ENCODE measurements at regions not wholly inside any gene's neighbourhood (a gene's known extent, or its start where the extent isn't known, plus 50 kb on each side); places are given as distances from the start of the nearest gene placed in this dataset.
"Not testable (repeated sequence)": the region's sequence is repeated elsewhere in the genome, so short reads cannot be mapped to it uniquely, and the experiment has no call there.

- peak; percentile 89 for DNase-seq (ENCODE audit: low read depth)
These were observed 191.6 kb upstream of the SLC16A7 start for GRCh38 chr12:59404109-59404650.

GRCh38 chr12:59403259-59403932, 192.4 kb upstream of the SLC16A7 start:
- DNase-seq (ENCODE audit: low read depth): peak; percentile 88

GRCh38 chr12:59401862-59402261, 194.0 kb upstream of the SLC16A7 start:
- DNase-seq (ENCODE audit: low read depth): no peak

DNA sequence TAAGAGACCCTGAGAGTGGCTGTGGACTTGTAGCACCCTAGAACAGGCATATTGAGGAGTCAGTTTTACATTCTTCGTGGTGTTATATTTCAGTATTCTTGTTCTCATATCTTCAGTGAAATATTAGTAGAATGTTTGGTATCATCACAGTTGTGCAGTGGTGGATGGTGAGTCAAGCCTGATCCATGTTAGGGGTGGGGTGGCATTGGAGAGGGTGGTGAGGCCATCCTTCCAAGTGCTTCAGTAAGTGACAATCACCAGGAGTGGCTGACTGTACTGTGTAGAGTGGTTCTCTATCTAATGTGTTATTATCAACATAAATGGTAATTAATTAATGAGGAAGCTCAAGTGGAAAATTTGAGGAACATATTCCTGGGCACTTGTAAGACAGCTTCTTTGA, 197.7 kb upstream of the SLC16A7 start:
- DNase-seq (ENCODE audit: low read depth): no peak

GRCh38 chr12:59396919-59397318, 198.9 kb upstream of the SLC16A7 start:
- no peak for DNase-seq (ENCODE audit: low read depth)

GRCh38 chr12:59396519-59396918, 199.3 kb upstream of the SLC16A7 start:
- no peak for DNase-seq (ENCODE audit: low read depth)

GRCh38 chr12:59395310-59395709, 200.5 kb upstream of the SLC16A7 start:
- not testable (repeated sequence) for DNase-seq (ENCODE audit: low read depth)

DNA sequence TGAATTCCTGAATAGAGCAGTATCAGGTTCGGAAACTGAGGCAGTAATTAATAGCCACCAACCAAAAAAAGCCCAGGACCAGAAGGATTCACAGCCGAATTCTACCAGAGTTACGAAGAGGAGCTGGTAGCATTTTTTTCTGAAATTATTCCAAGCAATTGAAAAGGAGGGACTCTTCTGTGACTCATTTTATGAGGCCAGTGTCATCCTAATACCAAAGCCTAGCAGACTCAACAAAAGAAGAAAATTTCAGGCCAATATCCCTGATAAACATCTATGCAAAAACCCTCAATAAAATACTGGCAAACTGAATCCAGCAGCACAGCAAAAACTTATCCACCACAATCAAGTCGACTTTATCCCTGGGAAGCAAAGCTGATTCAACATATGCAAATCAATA, 202.3 kb upstream of the SLC16A7 start:
- DNase-seq (ENCODE audit: low read depth): no peak

- DNase-seq (ENCODE audit: low read depth): no peak
These were observed 205.8 kb upstream of the SLC16A7 start for GRCh38 chr12:59389968-59390576.

GRCh38 chr12:59388694-59389093, 207.1 kb upstream of the SLC16A7 start:
- DNase-seq (ENCODE audit: low read depth): no peak

GRCh38 chr12:59388176-59388575, 207.7 kb upstream of the SLC16A7 start:
- no peak for DNase-seq (ENCODE audit: low read depth)

- peak; percentile 49 for DNase-seq (ENCODE audit: low read depth)
These were observed 209.6 kb upstream of the SLC16A7 start for GRCh38 chr12:59386236-59386635.

DNA sequence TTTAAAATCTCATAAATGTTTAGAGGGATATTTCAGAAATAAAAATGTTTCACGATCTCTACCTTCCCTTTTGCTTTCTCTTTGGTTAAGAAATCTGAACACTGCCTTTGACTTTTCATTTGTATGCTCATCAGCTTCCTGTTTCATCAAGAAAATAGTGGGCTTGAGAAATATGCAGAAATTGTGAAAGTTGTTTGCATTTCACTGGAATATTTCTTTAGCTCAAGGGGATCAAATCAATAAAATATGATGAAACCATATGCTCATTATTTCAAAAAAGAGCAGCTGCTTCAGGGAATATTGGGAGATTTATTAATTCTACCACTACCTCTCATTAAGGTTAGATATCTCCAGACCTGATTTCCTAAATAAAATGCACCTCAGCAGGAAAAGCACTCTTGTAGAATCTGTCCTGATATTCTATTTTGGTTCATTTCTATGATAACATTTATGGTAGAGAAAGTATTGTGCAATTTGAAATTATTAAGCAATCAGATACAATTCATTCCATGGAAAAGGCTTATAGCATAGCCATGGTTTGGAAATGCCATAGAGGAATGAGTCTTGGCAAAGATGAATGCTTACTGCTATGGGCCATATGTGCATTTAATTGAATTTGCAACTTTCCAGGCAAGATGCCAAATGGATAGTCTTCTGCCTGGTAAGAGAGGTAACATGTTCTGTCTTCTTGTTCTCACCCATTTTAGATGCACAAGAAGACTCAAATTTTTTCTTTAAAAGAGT, 212.6 kb upstream of the SLC16A7 start:
- DNase-seq (ENCODE audit: low read depth): peak; percentile 97

- no peak for DNase-seq (ENCODE audit: low read depth)
These were observed 213.3 kb upstream of the SLC16A7 start for GRCh38 chr12:59382282-59383078.

GRCh38 chr12:59381106-59381505, 214.7 kb upstream of the SLC16A7 start:
- DNase-seq (ENCODE audit: low read depth): no peak

DNA sequence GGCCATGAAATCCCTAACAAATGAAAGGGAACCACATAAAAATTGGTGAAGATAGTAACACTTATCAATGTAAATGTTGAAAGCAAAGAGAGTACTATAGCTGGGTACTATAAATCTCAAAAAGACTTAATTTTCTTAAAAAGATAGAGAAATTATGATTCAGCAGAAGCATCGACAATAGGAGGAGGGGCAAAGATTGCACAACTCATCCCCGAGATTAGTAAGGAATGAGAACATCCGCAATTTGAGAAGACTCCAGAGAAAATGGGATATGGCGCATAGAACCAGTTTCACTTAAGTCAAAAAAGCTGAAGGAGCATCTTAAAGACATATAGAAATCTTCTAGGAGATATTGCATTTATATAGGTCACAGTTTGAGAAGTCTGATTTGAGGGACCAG, 220.2 kb upstream of the SLC16A7 start:
- no peak for DNase-seq (ENCODE audit: low read depth)

DNA sequence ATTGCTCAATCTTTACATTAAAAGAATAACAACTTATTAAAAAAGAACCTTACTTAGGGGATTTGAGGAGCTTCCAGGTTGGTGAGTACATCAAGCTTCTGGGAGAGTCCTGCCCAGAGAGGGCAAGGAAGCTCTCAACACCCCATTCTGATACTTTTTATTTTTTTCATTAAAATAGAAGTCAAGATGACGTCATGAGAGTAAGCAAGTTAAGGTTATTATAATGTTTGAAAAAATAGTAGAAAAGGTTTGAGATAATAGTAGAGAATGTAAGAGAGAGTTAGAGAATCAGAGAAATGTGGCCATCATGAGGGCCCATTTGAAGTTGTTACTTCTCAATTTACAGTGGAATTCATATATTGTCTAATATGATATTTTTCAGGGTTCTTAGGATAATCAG, 221.0 kb upstream of the SLC16A7 start:
- DNase-seq (ENCODE audit: low read depth): no peak

GRCh38 chr12:59372956-59373355, 222.9 kb upstream of the SLC16A7 start:
- peak; percentile 24 for DNase-seq (ENCODE audit: low read depth)

DNA sequence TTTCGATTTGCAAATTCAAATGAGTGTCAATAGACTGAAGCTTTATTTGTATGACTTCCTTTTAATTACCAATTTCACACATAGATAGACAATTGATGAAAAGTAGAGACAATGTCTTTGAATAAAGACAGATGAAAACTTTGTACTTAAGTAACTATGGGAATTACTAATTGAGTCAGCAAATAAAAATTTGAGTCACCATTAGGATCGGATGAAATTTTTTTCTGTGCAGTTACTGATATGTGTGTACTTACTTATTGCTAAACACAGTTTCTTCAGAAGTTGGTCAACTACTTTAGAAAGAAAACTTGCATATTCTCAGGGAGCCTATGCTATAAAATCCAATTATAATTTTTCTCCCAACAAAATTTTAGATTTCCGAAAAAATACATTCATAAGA, 224.9 kb upstream of the SLC16A7 start:
- peak; percentile 24 for DNase-seq (ENCODE audit: low read depth)

DNA sequence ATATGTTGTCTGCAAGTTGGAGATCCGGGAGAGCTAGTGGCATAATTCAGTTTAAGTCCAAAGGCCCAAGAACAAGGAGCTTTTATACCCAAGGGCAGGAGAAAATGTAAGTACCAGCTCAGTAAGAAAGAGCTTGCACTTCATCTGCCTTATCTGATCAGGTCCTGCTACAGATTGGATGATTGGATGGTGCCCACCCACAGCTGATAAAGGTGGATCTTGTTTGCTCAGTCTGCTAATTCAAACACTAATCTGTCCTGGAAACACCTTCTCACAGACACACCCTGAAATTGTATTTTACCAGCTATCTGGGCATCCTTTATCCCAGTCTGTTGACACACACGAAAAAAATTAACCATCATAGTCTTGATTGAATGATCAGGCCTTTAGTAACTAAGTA, 230.7 kb upstream of the SLC16A7 start:
- DNase-seq (ENCODE audit: low read depth): no peak

GRCh38 chr12:59357811-59358210, 238.0 kb upstream of the SLC16A7 start:
- DNase-seq (ENCODE audit: low read depth): no peak

GRCh38 chr12:59346248-59346647, 249.6 kb upstream of the SLC16A7 start:
- DNase-seq (ENCODE audit: low read depth): not testable (repeated sequence)

All from fibroblast of gingiva (primary cell).